Caki2 (cell line): ENCODE measurements at regions not wholly inside any gene's neighbourhood (a gene's known extent, or its start where the extent isn't known, plus 50 kb on each side); places are given as distances from the start of the nearest gene placed in this dataset.

Experiments used
- DNase-seq: peaks from one replicate; pipeline ENCODE4 v3.0.0-alpha.2; 2015; ENCODE audit warnings: low read depth
- in situ Hi-C: cut with HindIII; loops from 2 replicates; pipeline ENCODE4 v1.10.0; 2016; ENCODE audit warnings: low sequenced_read_pairs, low pct_unique_long_range_greater_than_20kb, mixed read lengths

- in situ Hi-C loops = loop anchor here (5.0 kb wide), 1 partner anchor 38 kb away; no protein-coding TSS in a partner anchor
- DNase-seq = peak; percentile 63
These were observed 205.9 kb upstream of the SVIL start for GRCh38 chr10:29840516-29841276.

GRCh38 chr10:29839826-29840515 is 205.2 kb upstream of the SVIL start:
- in situ Hi-C loops = loop anchor here (5.0 kb wide), 1 partner anchor 38 kb away; no protein-coding TSS in a partner anchor
- DNase-seq = no peak

GRCh38 chr10:29838539-29838938 is 203.8 kb upstream of the SVIL start:
- no peak for DNase-seq
- in situ Hi-C loops = no loop called here

GRCh38 chr10:29837586-29837985 is 202.8 kb upstream of the SVIL start:
- in situ Hi-C loops = no loop called here

GRCh38 chr10:29836396-29836795 is 201.6 kb upstream of the SVIL start:
- in situ Hi-C loops = no loop called here
- no peak for DNase-seq

More at GRCh38 chr10:29837586-29837985, 202.8 kb upstream of the SVIL start:
- DNase-seq = no peak

GRCh38 chr10:29835055-29835454 is 200.3 kb upstream of the SVIL start:
- DNase-seq = no peak
- in situ Hi-C loops = no loop called here

- DNase-seq = no peak
- in situ Hi-C loops = no loop called here
These were observed 196.1 kb upstream of the SVIL start for GRCh38 chr10:29830531-29831512.

GRCh38 chr10:29829776-29830175 is 195.0 kb upstream of the SVIL start:
- in situ Hi-C loops = no loop called here

GRCh38 chr10:29828956-29829355 is 194.2 kb upstream of the SVIL start:
- DNase-seq = no peak
- in situ Hi-C loops = no loop called here

More at GRCh38 chr10:29829776-29830175, 195.0 kb upstream of the SVIL start:
- no peak for DNase-seq

- DNase-seq = no peak
- in situ Hi-C loops = no loop called here
These were observed 193.7 kb upstream of the SVIL start for GRCh38 chr10:29828440-29828894.

- DNase-seq = no peak
- in situ Hi-C loops = no loop called here
These were observed 192.7 kb upstream of the SVIL start for GRCh38 chr10:29827512-29827911.

GRCh38 chr10:29826801-29827450 is 192.2 kb upstream of the SVIL start:
- in situ Hi-C loops = no loop called here
- DNase-seq = no peak

GRCh38 chr10:29826221-29826620 is 191.4 kb upstream of the SVIL start:
- no peak for DNase-seq
- in situ Hi-C loops = no loop called here

- in situ Hi-C loops = no loop called here
- no peak for DNase-seq
These were observed 188.8 kb upstream of the SVIL start for GRCh38 chr10:29823553-29824080.

GRCh38 chr10:29820890-29821461 is 186.2 kb upstream of the SVIL start:
- DNase-seq = peak; percentile 49
- in situ Hi-C loops = no loop called here

- in situ Hi-C loops = no loop called here
- no peak for DNase-seq
These were observed 182.2 kb upstream of the SVIL start for GRCh38 chr10:29816801-29817558.

GRCh38 chr10:29815572-29815971 is 180.8 kb upstream of the SVIL start:
- no peak for DNase-seq
- in situ Hi-C loops = no loop called here
